Caki2 (cell line): ENCODE measurements at regions not wholly inside any gene's neighbourhood (a gene's known extent, or its start where the extent isn't known, plus 50 kb on each side); places are given as distances from the start of the nearest gene placed in this dataset.
"Not testable (repeated sequence)": the region's sequence is repeated elsewhere in the genome, so short reads cannot be mapped to it uniquely, and the experiment has no call there.

Experiments used
- DNase-seq: peaks from one replicate; pipeline ENCODE4 v3.0.0-alpha.2; 2015; ENCODE audit warnings: low read depth
- in situ Hi-C: cut with HindIII; loops from 2 replicates; pipeline ENCODE4 v1.10.0; 2016; ENCODE audit warnings: low sequenced_read_pairs, low pct_unique_long_range_greater_than_20kb, mixed read lengths

GRCh38 chr15:21357056-21357455 is 83.2 kb downstream of the POTEB3 start:
- in situ Hi-C loops, DNase-seq: not testable (repeated sequence)

DNA sequence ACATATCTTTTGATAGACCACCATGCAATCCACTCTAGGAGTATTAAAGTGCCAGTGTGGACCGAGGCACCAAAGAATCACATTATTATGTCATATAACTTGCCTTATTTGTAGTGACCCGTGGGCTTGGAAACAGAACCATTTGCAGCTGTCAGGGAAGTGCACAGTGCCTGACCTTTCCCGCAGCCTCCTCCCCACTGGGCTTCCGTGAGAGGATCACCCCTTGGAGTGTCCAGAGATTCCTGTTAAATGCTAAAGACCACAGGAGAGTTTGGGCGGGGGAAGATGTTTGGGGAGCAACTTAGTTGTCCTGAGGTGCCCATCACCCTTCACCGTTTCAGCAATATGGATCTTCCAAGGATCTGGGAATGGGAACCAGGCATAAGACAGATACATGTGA is 84.4 kb downstream of the POTEB3 start:
- in situ Hi-C loops, DNase-seq: not testable (repeated sequence)

DNA sequence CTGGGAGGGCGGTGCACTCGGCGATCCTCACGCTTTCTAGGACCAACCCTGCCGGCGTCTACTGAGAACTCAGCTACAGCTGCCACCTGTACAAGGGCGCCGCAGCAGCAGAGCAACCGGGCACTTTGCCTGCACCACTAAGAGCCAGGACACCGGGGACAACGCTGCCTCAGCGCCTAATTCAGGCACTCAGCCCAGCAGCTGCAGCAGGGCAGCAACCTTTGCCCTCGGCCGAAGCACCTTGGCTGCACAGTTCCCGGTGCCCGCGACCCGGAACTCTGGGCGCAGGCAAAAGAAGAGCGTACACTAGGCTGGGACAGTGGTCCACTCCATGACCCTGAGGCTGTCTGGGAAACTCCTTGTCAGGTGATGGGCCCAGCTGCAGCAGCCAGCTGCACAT is 85.7 kb downstream of the POTEB3 start:
- DNase-seq, in situ Hi-C loops: not testable (repeated sequence)

DNA sequence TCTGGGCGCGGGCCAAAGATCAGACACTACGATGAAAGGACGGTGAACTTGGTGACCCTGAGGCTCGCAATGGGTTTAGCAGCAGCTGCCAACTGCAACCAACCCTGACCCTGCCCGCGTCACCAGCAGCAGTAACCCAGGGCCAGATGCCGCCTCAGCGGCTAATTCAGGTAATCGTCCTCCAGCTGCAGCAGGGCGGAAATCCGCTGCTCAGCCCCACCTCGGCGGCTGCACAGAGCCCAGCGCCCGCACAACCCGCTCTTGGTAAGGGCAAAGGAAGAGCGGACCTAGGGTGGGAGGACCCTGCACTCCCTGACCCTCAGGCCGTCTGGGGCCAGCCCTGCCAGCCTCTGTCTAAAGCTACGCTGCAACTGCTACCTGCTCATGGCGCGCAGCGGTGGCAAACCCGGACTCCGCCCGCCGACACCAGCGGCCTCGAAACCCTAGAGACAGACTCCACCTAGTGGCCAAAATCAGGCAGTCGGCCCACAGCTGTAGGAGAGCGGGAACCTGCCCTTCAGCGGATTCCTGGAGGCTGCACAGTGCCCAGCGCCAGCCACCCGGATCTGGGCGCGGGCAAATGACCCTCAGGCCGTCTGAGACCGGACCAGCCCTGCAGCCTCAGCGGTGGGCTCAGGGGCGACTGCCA is 87.5 kb downstream of the POTEB3 start:
- in situ Hi-C loops, DNase-seq: not testable (repeated sequence)

DNA sequence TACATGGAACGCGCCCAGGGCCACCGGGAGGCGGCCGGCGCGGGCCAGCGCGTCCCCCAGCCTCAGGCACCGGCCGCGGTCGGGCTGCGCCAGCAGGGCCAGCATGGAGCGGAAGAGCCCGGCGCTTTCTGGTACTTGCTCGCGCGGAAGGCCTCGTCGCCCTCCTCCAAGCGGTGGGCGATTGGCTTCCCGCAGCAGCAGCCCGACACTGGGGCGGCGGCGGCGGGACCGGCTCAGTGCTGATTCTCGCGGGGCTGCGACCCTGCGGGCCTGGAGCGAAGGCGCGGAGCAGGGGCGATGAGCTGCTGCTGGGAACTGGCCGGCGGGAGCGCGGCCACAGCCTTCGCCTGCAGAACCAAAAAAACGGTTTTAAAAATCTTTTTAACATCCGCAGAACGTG is 95.3 kb downstream of the POTEB3 start:
- DNase-seq, in situ Hi-C loops: not testable (repeated sequence)

- DNase-seq, in situ Hi-C loops: not testable (repeated sequence)
These were observed 95.8 kb downstream of the POTEB3 start for GRCh38 chr15:21344500-21344899.

GRCh38 chr15:21337028-21337427 is 103.3 kb downstream of the POTEB3 start:
- in situ Hi-C loops, DNase-seq: not testable (repeated sequence)

DNA sequence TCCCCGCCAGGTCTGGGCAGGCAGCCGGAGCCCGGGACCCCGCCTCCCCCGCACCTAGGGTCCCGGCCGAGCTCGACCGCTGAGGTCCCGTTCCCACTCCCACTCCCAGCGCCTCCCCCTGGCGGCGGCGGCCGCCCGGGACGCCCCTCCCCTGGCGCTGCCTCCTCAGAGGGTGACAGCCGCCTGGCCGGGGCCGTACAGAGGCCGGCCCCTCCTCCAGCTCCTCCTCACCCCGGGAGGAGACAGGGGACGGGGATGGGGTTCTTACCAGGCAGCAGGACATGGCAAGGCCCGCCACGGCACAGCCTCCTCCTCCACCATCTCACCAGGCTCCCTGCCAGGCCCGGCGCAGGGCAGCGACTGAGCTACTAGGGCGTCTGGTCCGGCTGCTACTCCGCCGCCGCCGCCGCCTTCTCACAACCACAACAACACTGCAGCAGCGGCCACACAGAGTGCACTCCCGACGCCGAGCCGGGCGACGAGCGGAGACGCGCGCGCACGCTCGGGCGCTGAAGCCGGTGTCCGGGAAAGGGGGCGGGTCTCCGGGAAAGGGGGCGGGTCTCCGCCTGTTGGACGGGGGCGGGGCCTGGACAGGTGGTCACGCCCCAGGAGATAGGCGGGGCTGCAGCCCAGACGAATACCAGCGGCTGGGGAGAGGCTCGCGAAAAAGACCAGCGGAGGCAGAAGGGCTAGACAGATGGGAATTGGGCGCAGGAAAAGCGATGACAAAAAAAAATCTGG is 115.4 kb downstream of the POTEB3 start:
- in situ Hi-C loops, DNase-seq: not testable (repeated sequence)

- in situ Hi-C loops, DNase-seq: not testable (repeated sequence)
These were observed 155.9 kb downstream of the POTEB3 start for GRCh38 chr15:21284353-21284752.

- DNase-seq, in situ Hi-C loops: not testable (repeated sequence)
These were observed 157.1 kb downstream of the POTEB3 start for GRCh38 chr15:21283210-21283609.

- DNase-seq, in situ Hi-C loops: not testable (repeated sequence)
These were observed 160.0 kb downstream of the POTEB3 start for GRCh38 chr15:21280272-21280671.

GRCh38 chr15:21272176-21272982 is 167.9 kb downstream of the POTEB3 start:
- in situ Hi-C loops: not testable (repeated sequence)
- DNase-seq: peak; percentile 41

DNA sequence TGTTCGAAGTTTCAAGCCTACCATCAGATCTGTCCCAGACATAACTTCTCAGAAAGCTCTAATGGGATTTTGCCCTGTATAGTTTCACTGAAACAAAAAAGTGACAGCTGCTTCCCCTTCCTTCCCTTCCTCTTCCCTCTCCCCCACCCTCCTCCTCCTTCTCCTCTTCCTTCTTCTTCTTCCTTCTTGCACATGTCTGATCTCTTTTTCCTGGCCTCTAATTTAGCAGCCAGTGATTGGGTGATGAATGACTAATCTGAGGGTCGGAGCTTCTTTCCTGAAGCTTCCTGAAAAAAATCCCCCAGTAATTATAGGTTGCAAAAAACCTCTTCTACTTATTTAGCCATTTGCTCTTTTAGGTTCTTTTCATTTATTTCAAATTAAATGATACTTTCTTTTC is 168.7 kb downstream of the POTEB3 start:
- DNase-seq: no peak
- in situ Hi-C loops: no loop called here

- no peak for DNase-seq
- in situ Hi-C loops: no loop called here
These were observed 169.8 kb downstream of the POTEB3 start for GRCh38 chr15:21270474-21270873.

GRCh38 chr15:21269673-21270072 is 170.6 kb downstream of the POTEB3 start:
- in situ Hi-C loops: not testable (repeated sequence)

DNA sequence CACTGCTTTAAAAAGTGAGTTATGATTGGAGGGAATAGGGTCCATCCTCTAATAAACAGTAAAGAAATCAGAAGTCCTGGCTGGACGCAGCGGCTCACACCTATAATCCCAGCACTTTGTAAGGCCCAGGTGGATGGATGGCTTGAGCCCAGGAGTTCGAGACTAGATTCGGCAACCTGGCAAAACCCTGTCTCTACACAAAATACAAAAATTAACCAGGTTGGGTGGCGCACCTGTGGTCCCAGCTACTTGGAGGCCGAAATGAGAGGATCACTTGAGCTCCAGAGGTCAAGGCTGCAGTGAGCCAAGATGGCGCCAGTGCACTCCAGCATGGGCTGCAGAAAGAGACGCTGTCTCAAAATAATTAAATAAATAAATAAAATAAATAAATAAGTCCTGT is 171.2 kb downstream of the POTEB3 start:
- no peak for DNase-seq
- in situ Hi-C loops: no loop called here

More at GRCh38 chr15:21269673-21270072, 170.6 kb downstream of the POTEB3 start:
- not testable (repeated sequence) for DNase-seq

- in situ Hi-C loops: no loop called here
- DNase-seq: no peak
These were observed 171.8 kb downstream of the POTEB3 start for GRCh38 chr15:21268436-21268940.

DNA sequence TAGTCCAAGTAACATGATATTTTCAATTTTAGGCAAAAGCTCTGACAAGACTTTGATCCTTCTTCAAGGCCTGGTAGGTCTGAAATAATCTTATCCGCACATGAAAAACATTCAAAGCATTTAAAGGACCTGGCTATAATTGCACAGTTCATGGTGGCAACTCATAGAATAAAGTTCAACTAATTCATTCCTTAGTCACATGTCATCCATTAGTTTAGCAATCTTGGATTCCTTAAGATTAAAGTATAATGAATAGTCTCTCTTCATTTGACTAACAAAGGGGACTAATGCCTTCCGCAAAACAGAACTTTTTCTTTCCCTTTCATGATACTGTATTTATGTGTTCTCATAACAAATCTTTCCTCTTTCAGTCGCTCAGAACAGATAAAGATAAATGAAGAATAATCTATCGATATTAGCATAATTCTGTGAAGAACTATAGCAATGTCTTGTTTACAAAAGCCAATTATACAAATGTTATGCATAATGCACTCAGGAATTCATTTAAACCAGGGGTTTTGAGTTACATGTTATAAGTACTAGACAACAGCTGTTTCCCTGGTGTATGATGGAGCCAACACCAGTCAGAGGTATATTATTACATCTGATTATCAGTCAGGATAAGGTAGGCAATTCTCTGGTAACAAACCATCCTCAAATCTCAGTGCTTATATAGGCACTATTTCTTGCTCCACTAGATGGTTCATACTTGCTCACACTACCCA is 172.5 kb downstream of the POTEB3 start:
- in situ Hi-C loops: no loop called here
- no peak for DNase-seq
